ENCODE measurements at regions not wholly inside any gene's neighbourhood (a gene's known extent, or its start where the extent isn't known, plus 50 kb on each side); places are given as distances from the start of the nearest gene placed in this dataset.

DNA sequence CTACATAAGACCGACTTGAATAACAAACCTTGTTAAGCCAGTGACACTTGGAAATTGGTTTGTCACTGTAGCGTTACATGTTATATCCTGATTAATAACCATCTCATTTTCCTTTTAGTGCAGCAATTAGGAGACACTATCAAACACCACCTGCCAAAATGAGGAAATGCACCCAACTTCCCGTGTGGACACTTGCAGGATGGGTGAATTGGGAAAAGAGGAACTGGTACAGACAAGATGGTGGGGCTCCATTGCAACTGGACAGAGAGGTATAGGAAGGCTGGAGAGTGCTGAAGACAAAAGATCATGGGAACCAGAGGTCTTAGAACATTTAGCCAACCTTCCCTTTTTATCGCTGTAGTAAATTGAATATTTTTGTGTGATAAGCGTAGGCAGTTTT, 816.3 kb upstream of the HS6ST1 start:
- H3K4me1 ChIP-seq (ENCODE audit: control insufficient read depth in 4 of 4, insufficient read depth in 4 of 4, low read length in 3 of 4): no peaks in the 10 kb centered on the region
- H3K9me3 ChIP-seq (ENCODE audit: control insufficient read depth in 4 of 4, low read length in 3 of 4): no peaks in the 10 kb centered on the region
- no peak for TF ChIP-seq RXRA (IDR thresholded peaks at IDR 0.05)
- TF ChIP-seq, protein P1, sequence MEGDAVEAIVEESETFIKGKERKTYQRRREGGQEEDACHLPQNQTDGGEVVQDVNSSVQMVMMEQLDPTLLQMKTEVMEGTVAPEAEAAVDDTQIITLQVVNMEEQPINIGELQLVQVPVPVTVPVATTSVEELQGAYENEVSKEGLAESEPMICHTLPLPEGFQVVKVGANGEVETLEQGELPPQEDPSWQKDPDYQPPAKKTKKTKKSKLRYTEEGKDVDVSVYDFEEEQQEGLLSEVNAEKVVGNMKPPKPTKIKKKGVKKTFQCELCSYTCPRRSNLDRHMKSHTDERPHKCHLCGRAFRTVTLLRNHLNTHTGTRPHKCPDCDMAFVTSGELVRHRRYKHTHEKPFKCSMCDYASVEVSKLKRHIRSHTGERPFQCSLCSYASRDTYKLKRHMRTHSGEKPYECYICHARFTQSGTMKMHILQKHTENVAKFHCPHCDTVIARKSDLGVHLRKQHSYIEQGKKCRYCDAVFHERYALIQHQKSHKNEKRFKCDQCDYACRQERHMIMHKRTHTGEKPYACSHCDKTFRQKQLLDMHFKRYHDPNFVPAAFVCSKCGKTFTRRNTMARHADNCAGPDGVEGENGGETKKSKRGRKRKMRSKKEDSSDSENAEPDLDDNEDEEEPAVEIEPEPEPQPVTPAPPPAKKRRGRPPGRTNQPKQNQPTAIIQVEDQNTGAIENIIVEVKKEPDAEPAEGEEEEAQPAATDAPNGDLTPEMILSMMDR (IDR thresholded peaks at IDR 0.05; ENCODE audit: low read depth, low read length, missing input control): no peak
- TF ChIP-seq FOXA2 (IDR thresholded peaks at IDR 0.05): no peak
- TF ChIP-seq, protein P2, sequence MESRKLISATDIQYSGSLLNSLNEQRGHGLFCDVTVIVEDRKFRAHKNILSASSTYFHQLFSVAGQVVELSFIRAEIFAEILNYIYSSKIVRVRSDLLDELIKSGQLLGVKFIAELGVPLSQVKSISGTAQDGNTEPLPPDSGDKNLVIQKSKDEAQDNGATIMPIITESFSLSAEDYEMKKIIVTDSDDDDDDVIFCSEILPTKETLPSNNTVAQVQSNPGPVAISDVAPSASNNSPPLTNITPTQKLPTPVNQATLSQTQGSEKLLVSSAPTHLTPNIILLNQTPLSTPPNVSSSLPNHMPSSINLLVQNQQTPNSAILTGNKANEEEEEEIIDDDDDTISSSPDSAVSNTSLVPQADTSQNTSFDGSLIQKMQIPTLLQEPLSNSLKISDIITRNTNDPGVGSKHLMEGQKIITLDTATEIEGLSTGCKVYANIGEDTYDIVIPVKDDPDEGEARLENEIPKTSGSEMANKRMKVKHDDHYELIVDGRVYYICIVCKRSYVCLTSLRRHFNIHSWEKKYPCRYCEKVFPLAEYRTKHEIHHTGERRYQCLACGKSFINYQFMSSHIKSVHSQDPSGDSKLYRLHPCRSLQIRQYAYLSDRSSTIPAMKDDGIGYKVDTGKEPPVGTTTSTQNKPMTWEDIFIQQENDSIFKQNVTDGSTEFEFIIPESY (IDR thresholded peaks at IDR 0.05): no peak
- TF ChIP-seq HNF4G (IDR thresholded peaks at IDR 0.05): no peak
- no peak for TF ChIP-seq JUND (IDR thresholded peaks at IDR 0.05)
- WGBS: 80% methylated on average over 5 of the region's 5 CpGs
- no peak overlapping the region for H3K27ac ChIP-seq (ENCODE audit: low read depth in 1 of 2, low read length in 2 of 2)
- no peak overlapping the region for H3K4me3 ChIP-seq (ENCODE audit: low read depth in 1 of 3, low read length in 3 of 3)
- no peak for DNase-seq (ENCODE audit: low spot score)
- H3K36me3 ChIP-seq (ENCODE audit: control insufficient read depth in 4 of 4, insufficient read depth in 3 of 4, low read depth in 1 of 4, low read length in 3 of 4): no peaks in the 10 kb centered on the region
- H3K27me3 ChIP-seq (ENCODE audit: control insufficient read depth in 4 of 4, insufficient read depth in 4 of 4, low read length in 3 of 4): no peaks in the 10 kb centered on the region
- H3K9ac ChIP-seq (ENCODE audit: low read depth in 1 of 2, low read length in 2 of 2): no peak overlapping the region

DNA sequence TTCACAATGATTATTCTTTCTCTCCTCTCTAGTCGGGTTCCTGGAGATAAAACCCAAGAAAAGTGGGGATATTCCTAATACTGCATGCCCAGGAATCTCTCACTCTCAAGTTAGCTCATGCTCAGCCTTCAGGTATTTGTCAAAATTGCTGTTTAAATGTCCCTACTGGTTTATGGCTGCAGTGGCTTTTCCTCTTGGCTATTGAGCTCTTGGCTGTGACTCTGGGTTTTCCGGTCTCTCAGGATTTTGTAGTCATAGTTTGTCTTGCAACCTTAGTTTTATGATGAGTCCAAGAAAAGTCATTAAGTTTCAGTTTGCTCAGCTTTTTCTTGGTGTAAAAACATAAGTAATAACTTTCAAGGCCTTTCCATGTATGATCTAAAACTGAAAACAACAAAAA, 820.7 kb upstream of the HS6ST1 start:
- H3K36me3 ChIP-seq (ENCODE audit: control insufficient read depth in 4 of 4, insufficient read depth in 3 of 4, low read depth in 1 of 4, low read length in 3 of 4): no peaks in the 10 kb centered on the region
- WGBS: 77% methylated on average over 2 of the region's 2 CpGs
- TF ChIP-seq YY1 (IDR thresholded peaks at IDR 0.05) (no peak), HNF4G (IDR thresholded peaks at IDR 0.05) (no peak), SP1 (IDR thresholded peaks at IDR 0.05) (no peak), FOXA1 (IDR thresholded peaks at IDR 0.05) (no peak), TAF1 (conservative IDR thresholded peaks at IDR 0.05) (no peak), RAD21 (IDR thresholded peaks at IDR 0.05) (no peak), NR2F2 (IDR thresholded peaks at IDR 0.05) (no peak)
- TF ChIP-seq, protein P3, sequence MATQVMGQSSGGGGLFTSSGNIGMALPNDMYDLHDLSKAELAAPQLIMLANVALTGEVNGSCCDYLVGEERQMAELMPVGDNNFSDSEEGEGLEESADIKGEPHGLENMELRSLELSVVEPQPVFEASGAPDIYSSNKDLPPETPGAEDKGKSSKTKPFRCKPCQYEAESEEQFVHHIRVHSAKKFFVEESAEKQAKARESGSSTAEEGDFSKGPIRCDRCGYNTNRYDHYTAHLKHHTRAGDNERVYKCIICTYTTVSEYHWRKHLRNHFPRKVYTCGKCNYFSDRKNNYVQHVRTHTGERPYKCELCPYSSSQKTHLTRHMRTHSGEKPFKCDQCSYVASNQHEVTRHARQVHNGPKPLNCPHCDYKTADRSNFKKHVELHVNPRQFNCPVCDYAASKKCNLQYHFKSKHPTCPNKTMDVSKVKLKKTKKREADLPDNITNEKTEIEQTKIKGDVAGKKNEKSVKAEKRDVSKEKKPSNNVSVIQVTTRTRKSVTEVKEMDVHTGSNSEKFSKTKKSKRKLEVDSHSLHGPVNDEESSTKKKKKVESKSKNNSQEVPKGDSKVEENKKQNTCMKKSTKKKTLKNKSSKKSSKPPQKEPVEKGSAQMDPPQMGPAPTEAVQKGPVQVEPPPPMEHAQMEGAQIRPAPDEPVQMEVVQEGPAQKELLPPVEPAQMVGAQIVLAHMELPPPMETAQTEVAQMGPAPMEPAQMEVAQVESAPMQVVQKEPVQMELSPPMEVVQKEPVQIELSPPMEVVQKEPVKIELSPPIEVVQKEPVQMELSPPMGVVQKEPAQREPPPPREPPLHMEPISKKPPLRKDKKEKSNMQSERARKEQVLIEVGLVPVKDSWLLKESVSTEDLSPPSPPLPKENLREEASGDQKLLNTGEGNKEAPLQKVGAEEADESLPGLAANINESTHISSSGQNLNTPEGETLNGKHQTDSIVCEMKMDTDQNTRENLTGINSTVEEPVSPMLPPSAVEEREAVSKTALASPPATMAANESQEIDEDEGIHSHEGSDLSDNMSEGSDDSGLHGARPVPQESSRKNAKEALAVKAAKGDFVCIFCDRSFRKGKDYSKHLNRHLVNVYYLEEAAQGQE (IDR thresholded peaks at IDR 0.05): no peak
- TF ChIP-seq, protein P4, sequence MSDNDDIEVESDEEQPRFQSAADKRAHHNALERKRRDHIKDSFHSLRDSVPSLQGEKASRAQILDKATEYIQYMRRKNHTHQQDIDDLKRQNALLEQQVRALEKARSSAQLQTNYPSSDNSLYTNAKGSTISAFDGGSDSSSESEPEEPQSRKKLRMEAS (IDR thresholded peaks at IDR 0.05): no peak
- TF ChIP-seq, protein P1 (IDR thresholded peaks at IDR 0.05; ENCODE audit: low read depth, low read length, missing input control): no peak
- no peak overlapping the region for H3K4me3 ChIP-seq (ENCODE audit: low read depth in 1 of 3, low read length in 3 of 3)
- no peaks in the 10 kb centered on the region for H3K9me3 ChIP-seq (ENCODE audit: control insufficient read depth in 4 of 4, low read length in 3 of 4)
- H3K4me1 ChIP-seq (ENCODE audit: control insufficient read depth in 4 of 4, insufficient read depth in 4 of 4, low read length in 3 of 4): no peaks in the 10 kb centered on the region
- H3K9ac ChIP-seq (ENCODE audit: low read depth in 1 of 2, low read length in 2 of 2): no peak overlapping the region
- DNase-seq (ENCODE audit: low spot score): no peak
- no peaks in the 10 kb centered on the region for H3K27me3 ChIP-seq (ENCODE audit: control insufficient read depth in 4 of 4, insufficient read depth in 4 of 4, low read length in 3 of 4)
- H3K27ac ChIP-seq (ENCODE audit: low read depth in 1 of 2, low read length in 2 of 2): no peak overlapping the region

Measured in liver (tissue), 8 donors.